Esophagus squamous epithelium (tissue), 5 donors: ENCODE measurements at regions not wholly inside any gene's neighbourhood (a gene's known extent, or its start where the extent isn't known, plus 50 kb on each side); places are given as distances from the start of the nearest gene placed in this dataset.

Source experiments
- DNase-seq: peaks from one replicate; lab custom pipeline; 2025; lab: John Stamatoyannopoulos, UW
- H3K27ac ChIP-seq, 4 donors: fragments of 200-600 bp; sonication (generic); one replicate each; pipeline ENCODE4 v1.5.1; 2016 to 2019; ENCODE audit warnings: mild to moderate bottlenecking in 1 of 4
- H3K27me3 ChIP-seq, 4 donors: fragments of 200-600 bp; sonication (generic); 1 replicate in 3 of 4; 2 replicates in 1 of 4; pipeline versions ENCODE4 v1.5.1 to v1.6.0; 2017 to 2021; ENCODE audit warnings: antibody characterized with exemption in 1 of 4
- H3K36me3 ChIP-seq, 3 donors: fragments of 200-600 bp; sonication (generic); one replicate each; pipeline ENCODE4 v1.5.1; 2016 to 2019
- H3K4me1 ChIP-seq, 3 donors: fragments of 200-600 bp; sonication (generic); one replicate each; pipeline ENCODE4 v1.5.1; 2017 to 2019
- H3K4me3 ChIP-seq, 4 donors: fragments of 200-600 bp; sonication (generic); 1 replicate in 3 of 4; 2 replicates in 1 of 4; pipeline ENCODE4 v1.5.1; 2016 to 2019; ENCODE audit warnings: mild to moderate bottlenecking in 2 of 4, moderate library complexity in 1 of 4
- H3K9me3 ChIP-seq, 3 donors: fragments of 200-600 bp; sonication (generic); one replicate each; pipeline ENCODE4 v1.5.1; 2016 to 2019
- CTCF ChIP-seq, 6 experiments: fragments of 450-650 bp in 4 of 6; fragments of 200-600 bp in 2 of 6; sonication (generic) in 2 of 6; IDR thresholded peaks; one replicate each; pipeline ENCODE4 v1.5.1; 2016 to 2019; ENCODE audit warnings: antibody characterized with exemption in 6 of 6, mild to moderate bottlenecking in 4 of 6, moderate library complexity in 4 of 6
- POLR2A ChIP-seq, 4 donors: fragments of 450-650 bp; IDR thresholded peaks; one replicate each; pipeline ENCODE4 v1.6.1; 2017; ENCODE audit warnings: antibody characterized with exemption in 4 of 4, mild to moderate bottlenecking in 4 of 4, moderate library complexity in 3 of 4
- WGBS, 2 donors: methylation state at CpG; one replicate each; pipeline ENCODE4 v1.1.5; 2018; 5-methylcytosine and 5-hydroxymethylcytosine counted together
- intact Hi-C: fragments of 100-400 bp; cut with DNase I; formaldehyde crosslinking; loops from one replicate; pipeline ENCODE4 v1.15.0; 2022
- donor health status: DM: yes; HTN: yes; CAD: no.

- Histone ChIP-seq H3K9me3 (peaks cover 0 to 5% (median 0%) of the 10 kb centered on the region in 3 donors), H3K36me3 (no peaks in the 10 kb centered on the region), H3K4me3 (no peak overlapping the region), H3K4me1 (no peaks in the 10 kb centered on the region), H3K27ac (no peak overlapping the region), H3K27me3 (no peaks in the 10 kb centered on the region)
- DNase-seq = no peak
- intact Hi-C loops = no loop called here
- TF ChIP-seq POLR2A (IDR thresholded peaks at IDR 0.05) (no peak), CTCF (IDR thresholded peaks at IDR 0.05) (no peak)
- 44 to 55% methylated on average over 5 of the region's 5 CpGs for WGBS, 2 donors
Measured at GRCh38 chr3:30302027-30302426, 304.4 kb upstream of the TGFBR2 start.

GRCh38 chr3:30303770-30304169 is 302.6 kb upstream of the TGFBR2 start:
- no peaks in the 10 kb centered on the region for H3K4me1 ChIP-seq
- intact Hi-C loops = no loop called here
- DNase-seq = no peak
- H3K36me3 ChIP-seq = no peaks in the 10 kb centered on the region
- peaks cover 0 to 5% (median 0%) of the 10 kb centered on the region in 3 donors for H3K9me3 ChIP-seq
- no peak overlapping the region for H3K27ac ChIP-seq
- H3K4me3 ChIP-seq = no peak overlapping the region
- TF ChIP-seq POLR2A (IDR thresholded peaks at IDR 0.05) = no peak
- TF ChIP-seq CTCF (IDR thresholded peaks at IDR 0.05) = no peak
- H3K27me3 ChIP-seq = no peaks in the 10 kb centered on the region
- 92 to 93% methylated on average over 2 of the region's 2 CpGs for WGBS, 2 donors

- Histone ChIP-seq H3K4me1 (no peaks in the 10 kb centered on the region), H3K4me3 (no peak overlapping the region), H3K27ac (no peak overlapping the region), H3K36me3 (no peaks in the 10 kb centered on the region), H3K27me3 (no peaks in the 10 kb centered on the region), H3K9me3 (peaks cover 0 to 5% (median 0%) of the 10 kb centered on the region in 3 donors)
- TF ChIP-seq CTCF (IDR thresholded peaks at IDR 0.05) = no peak
- TF ChIP-seq POLR2A (IDR thresholded peaks at IDR 0.05) = no peak
- no peak for DNase-seq
- intact Hi-C loops = no loop called here
- 81 to 93% methylated on average over 3 of the region's 3 CpGs for WGBS, 2 donors
Measured at GRCh38 chr3:30305021-30305420, 301.4 kb upstream of the TGFBR2 start.

GRCh38 chr3:30306896-30307295 is 299.5 kb upstream of the TGFBR2 start:
- Histone ChIP-seq H3K4me1 (no peaks in the 10 kb centered on the region), H3K27me3 (no peaks in the 10 kb centered on the region), H3K27ac (no peak overlapping the region), H3K9me3 (peaks cover 0 to 5% (median 0%) of the 10 kb centered on the region in 3 donors), H3K4me3 (no peak overlapping the region), H3K36me3 (no peaks in the 10 kb centered on the region)
- 85 to 100% methylated on average over 2 to 3 of the region's 3 CpGs for WGBS, 2 donors
- TF ChIP-seq CTCF (IDR thresholded peaks at IDR 0.05) (no peak), POLR2A (IDR thresholded peaks at IDR 0.05) (no peak)
- DNase-seq = no peak
- intact Hi-C loops = no loop called here

GRCh38 chr3:30307372-30307950 is 298.9 kb upstream of the TGFBR2 start:
- H3K27ac ChIP-seq = peak overlapping the region in 2 of 4 donors; percentile 1 to 12
- TF ChIP-seq POLR2A (IDR thresholded peaks at IDR 0.05) (no peak), CTCF (IDR thresholded peaks at IDR 0.05) (no peak)
- DNase-seq = no peak

More at GRCh38 chr3:30307372-30307950, 298.9 kb upstream of the TGFBR2 start:
- Histone ChIP-seq H3K4me3 (no peak overlapping the region), H3K4me1 (no peaks in the 10 kb centered on the region), H3K27me3 (no peaks in the 10 kb centered on the region), H3K9me3 (peaks cover 0 to 5% (median 0%) of the 10 kb centered on the region in 3 donors), H3K36me3 (no peaks in the 10 kb centered on the region)
- intact Hi-C loops = no loop called here
